Activated naive CD4-positive, alpha-beta T cell treated with Interleukin-2 at 50 U/mL for 16 hours (primary cell): ENCODE measurements at regions not wholly inside any gene's neighbourhood (a gene's known extent, or its start where the extent isn't known, plus 50 kb on each side); places are given as distances from the start of the nearest gene placed in this dataset.

Experiments used
- DNase-seq: peaks from one replicate; pipeline ENCODE4 v3.0.0-alpha.2; 2020

DNA sequence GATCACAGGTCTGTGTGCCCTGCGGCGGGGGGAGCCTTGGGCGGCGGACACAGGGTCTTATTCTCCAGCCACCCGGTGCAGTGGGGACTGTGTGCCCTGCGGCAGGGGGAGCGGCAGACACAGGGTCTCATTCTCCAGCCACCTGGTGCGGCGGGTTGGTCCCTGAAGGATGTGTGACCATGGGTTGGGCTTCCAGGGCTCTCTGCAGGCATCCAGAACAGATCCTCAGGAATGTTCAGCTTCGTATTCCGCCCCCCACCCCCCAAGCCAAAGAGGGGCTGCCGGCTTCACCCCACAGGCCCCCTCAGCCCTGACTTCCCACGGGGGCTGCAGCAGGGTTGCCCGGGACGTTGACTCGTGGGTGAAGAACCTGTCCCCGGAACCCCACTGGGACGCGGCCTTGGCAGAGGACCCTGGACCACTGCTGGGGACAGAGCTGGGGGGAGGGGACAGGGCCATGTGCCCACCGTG is 154.5 kb upstream of the PPP2R2D start:
- no peak for DNase-seq

- no peak for DNase-seq
These were observed 154.0 kb upstream of the PPP2R2D start for GRCh38 chr10:131746785-131747184.

DNA sequence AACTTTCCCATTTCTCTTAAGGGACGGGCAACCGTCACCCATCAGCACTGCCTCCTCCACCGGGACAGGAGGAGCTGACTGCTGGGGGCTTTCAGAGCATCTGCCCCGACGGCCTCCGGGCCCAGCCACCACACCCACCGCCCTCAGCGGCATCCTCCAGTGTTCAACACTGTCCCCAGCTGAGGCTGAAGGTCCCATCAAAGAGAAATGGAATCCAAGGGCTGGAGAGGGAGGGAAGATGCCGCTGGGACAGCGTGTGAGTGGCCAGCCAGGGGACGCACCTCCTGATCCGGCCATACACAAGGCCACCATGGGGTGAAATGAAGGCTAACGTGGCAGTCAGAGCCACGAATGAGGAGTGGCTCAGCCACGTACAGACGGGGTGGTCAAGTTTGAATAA is 153.6 kb upstream of the PPP2R2D start:
- DNase-seq, result no peak

DNA sequence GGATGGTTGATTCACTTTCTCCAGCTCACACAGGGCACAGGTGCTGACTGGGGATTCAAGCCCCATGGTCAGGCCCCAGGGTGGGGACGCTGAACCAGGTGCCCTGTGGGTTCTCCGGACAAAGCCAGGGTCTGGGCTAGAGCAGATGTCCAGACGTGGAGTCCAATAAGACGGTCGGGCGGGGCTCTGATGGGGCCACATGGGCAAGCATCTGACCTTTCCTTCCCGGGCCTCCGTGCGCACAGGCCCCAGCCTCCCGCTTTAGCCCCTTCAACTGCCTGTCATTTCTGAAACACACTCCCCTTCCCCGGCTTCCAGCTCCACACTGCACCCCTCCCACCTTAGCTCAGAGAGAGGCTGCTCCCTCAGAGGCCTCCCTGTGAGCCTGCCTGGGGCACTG is 153.0 kb upstream of the PPP2R2D start:
- no peak for DNase-seq

DNA sequence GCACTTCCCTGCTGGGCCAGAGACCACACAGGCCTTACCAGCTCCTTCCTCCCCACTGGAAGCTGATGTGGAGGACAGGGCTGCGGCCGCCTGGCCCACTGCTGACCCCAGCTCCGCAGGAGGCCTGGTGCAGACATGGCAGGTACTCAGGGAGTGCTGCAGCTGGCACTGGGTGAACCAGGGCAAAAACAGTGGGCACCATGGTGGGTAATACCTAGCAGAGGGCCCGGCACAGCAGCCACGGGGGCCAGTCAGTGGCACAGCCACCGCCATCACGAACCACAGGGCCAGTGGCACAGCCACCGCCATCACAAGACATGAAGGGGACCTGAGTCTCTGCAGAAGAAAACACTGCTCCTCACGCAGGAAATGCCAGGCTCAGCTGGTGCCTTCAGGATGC is 152.6 kb upstream of the PPP2R2D start:
- no peak for DNase-seq

- no peak for DNase-seq
These were observed 151.7 kb upstream of the PPP2R2D start for GRCh38 chr10:131748831-131749766.

GRCh38 chr10:131749767-131750142 is 151.1 kb upstream of the PPP2R2D start:
- DNase-seq, result no peak

DNA sequence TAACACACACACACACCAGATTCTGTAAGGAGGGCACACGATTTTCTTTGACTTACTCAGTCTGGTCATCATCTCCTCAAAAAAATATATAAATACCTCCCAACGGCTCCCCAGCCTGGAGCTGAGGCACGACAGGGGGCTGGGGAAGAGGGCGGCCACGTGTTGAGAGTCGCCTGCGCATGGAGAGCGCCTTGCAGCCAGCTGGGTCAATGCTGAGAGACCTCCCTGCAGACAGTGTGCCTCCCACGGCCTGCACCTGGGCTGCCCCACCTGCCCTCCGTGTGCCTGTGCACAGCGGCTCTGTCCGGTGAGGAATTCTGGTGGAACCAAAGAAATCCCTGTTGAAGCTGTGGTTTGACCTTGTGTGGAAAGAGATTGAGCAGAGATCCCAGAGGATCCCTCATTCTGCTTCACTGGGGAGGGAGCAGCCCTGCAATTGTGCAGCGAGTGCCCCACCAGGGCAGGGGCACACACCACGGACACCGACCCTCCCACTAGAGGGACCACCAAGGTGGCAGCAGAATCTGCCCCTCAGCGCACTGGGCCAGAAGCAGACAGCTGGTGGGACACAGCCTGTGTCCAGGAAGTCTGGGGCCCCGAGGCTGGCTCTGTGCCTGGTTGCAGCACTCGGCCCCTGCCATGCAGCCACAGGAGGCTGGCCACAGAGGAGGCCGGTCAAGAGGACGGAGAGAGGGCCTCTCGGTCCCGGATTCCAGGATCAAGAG is 150.5 kb upstream of the PPP2R2D start:
- no peak for DNase-seq

DNA sequence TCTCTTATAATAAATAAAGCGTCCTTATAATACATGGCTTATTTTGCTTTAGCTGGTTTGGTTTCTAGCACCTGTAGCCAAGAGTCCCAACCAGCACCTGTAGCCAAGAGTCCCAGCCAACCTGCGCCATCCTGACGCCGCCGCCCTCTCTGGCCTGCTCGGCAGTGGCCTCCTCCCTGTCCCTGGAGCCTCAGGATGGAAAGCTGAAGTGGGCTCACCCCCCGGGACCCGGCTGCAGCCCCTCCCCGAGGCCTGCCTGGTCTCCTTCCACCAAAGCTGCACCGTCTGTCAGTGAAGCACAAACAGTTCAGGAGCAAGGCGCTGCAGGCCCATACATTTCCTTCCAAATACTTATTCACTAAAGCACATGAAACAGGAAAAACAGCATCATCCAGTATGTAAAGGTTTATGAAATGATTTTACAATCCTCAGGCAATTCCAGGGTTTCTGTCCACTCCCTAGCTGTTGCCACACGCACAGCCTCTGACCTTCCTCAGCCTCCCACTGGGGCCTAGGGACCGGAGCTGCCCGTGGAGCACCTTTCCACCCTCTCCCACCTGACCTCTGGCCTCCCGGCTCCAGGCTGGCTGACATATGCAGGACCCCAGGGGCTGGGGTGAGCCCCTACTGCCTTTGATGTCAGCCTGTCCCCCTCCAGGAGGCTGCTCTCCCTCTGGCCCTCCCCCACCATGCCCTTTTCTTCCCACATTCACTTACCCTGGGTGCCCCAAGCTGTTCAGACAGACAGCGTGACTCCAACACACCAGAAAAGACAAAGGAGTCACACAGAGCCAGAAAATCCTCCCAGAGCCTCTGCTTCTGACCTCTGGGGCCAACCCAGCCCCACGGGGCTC is 149.6 kb upstream of the PPP2R2D start:
- no peak for DNase-seq

DNA sequence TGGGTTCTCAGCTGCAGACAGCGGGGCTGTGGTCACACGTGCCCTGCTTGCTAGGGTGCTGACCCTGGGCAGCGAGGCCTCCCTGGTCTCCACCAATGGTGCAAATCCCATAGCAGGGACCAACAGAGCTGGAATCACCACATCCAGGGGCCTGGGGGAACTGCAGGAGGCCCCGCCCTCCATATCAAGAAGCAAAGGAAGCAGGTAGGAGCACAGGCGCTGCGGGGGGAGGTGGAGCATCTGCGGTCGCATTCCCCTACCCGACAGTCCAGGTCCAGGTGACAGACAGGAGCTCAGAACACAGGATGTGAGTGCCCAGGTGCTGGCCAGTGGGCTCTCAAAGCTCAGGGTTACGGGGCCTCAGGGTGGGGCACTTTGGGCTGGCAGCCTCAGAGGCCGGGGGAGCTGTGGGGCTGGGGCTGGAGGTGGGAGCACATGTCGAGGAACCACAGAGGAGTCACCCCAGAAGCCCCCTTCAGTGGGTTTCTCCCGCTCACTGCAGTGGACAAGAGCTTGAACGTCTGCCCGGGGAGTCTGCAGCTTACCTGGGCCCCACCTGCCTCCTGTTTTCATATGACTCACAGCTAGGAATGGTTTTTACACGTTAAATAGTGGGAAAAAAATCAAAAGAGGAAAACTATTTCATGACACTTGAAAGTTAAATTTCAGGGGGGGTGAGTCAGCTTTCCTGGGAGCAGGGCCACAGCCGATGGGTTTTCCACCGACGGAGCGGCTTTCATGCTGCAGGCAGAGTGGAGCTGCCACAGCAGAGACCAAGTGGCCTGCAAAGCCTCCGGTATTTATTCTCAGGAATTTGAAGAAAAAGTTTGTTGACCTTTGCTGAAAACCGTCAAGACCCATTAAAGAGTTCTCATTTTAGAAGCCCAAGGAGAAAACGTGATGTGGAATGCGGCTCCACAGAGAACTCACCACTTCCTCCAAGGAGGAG is 148.7 kb upstream of the PPP2R2D start:
- no peak for DNase-seq

DNA sequence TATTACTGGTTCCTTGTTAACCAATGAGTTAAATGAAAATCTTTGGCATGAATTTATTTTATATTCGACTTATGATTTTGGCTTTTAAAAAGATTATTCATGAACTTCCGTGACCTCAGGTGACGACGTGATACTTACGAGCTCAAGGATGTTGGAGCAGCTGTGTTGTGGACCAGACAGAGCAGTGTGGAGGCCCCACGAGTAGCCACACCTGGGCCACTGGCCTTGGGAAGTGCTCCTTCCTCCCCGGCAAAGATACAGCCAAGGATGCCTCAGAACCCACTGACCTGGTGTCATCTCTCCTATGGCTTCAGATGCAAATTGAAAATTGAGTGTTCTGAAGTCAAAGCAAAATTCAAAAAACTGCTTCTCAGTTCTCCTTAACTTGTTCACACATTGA is 147.5 kb upstream of the PPP2R2D start:
- no peak for DNase-seq

- DNase-seq, result no peak
These were observed 145.6 kb upstream of the PPP2R2D start for GRCh38 chr10:131755200-131755599.

- DNase-seq, result no peak
These were observed 143.3 kb upstream of the PPP2R2D start for GRCh38 chr10:131757285-131758058.

DNA sequence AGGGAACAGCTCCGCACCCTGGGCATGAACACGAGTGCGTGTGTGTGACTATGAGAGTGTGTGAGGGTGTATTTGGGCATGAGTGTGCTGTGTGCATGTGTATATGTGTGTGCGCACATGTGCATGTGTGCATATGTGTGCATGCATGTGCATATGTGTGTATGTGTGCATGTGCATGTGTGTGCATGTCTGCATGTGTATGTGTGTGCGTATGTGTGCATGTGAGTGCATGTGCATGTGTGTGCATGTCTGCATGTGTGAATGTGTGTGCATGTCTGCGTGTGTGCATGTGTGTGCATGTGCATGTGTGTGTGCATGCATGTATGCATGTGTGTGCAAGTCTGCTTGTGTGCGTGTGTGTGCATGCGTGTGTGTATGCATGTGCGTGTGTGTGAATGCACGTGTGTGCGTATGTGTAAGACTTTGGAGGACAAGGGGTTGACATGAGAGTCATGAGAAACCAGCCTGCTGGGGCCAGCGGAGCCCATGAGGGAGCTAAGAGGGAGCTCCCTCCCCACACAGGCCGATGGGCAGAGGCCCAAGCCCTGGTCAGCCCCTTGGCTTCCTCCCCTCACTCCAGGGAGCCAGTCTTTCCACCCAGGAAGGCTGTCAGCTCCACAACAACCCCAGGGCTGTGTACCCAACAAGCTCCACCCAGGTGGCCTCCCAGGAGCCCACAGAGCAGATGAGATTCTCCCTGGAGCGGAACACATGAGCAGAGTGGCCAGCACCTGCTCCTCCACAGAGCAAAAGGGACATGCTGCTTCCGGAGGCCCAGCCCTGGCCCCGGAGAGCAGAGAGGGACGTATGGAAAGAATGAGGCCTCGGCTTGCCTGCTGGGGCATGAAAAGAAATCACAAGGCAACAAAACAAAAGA is 142.5 kb upstream of the PPP2R2D start:
- DNase-seq, result no peak

GRCh38 chr10:131758939-131759301 is 141.9 kb upstream of the PPP2R2D start:
- DNase-seq, result no peak

GRCh38 chr10:131759347-131759746 is 141.5 kb upstream of the PPP2R2D start:
- no peak for DNase-seq

- DNase-seq, result no peak
These were observed 140.2 kb upstream of the PPP2R2D start for GRCh38 chr10:131760416-131761166.

DNA sequence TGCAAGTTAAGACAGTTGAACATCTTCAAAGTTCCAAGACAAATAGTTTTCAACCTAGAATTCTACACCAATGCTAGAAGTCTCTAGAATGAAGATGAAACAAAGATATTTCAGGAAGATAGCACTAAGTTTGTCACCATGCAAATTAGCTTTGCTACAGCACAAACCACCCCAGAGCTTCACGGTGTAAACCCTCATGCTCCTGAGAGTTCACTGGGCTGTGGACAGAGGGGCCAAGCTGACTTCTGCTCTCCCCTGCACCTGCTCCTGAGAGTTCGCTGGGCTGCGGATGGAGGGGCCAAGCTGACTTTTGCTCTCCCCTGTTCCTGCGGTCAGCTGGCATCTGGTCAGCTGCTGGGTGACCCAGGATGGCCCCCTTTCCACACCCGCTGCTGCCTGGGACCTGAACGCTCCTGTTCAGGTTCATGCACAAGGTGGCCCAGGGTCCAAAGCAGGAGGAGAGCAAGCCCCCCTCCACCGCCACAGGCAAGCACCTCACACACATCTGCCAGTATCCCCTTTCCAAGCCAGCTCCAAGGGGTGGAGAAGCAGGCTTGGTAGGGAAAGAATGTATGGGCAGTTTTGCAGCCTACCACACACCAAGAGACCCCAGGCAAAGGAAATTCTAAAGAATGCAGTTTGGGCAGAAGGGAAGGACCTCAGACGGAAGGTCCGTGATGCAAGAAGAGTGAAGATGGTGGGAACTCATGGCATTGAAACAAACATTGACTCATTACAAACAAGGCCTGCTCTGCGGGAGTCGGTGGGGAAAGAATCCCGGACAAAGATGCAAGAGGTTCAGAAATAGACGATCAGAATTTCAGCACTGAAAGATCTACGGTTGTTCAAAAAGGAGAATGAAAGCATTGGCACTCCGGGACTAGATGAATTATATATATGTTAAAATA is 137.8 kb upstream of the PPP2R2D start:
- no peak for DNase-seq
